MM.1S (cell line): ENCODE measurements at regions not wholly inside any gene's neighbourhood (a gene's known extent, or its start where the extent isn't known, plus 50 kb on each side); places are given as distances from the start of the nearest gene placed in this dataset.
"Not testable (repeated sequence)": the region's sequence is repeated elsewhere in the genome, so short reads cannot be mapped to it uniquely, and the experiment has no call there.

ENCODE experiments used
- DNase-seq: peaks from one replicate; pipeline ENCODE4 v3.0.0-alpha.2; 2015
- H2AFZ ChIP-seq: fragments of 300-600 bp; sonication (generic); 2 replicates; pipeline ENCODE4 v1.6.0; 2016; ENCODE audit warnings: antibody characterized with exemption, low read length
- H3F3A ChIP-seq: fragments of 300-600 bp; sonication (generic); 2 replicates; pipeline ENCODE4 v1.6.1; 2016; ENCODE audit warnings: mild to moderate bottlenecking, antibody characterized with exemption, low read length, moderate library complexity, mixed read lengths; ENCODE audit not compliant: insufficient read depth
- H3K27ac ChIP-seq: fragments of 300-600 bp; sonication (generic); 2 replicates; pipeline ENCODE4 v1.5.1; 2016; ENCODE audit warnings: mild to moderate bottlenecking, low read length
- H3K27me3 ChIP-seq: fragments of 300-600 bp; sonication (generic); replicated peaks from 2 replicates; pipeline ENCODE4 v1.6.0; 2016; ENCODE audit warnings: low read length; ENCODE audit not compliant: insufficient read depth
- H3K36me3 ChIP-seq: fragments of 300-600 bp; sonication (generic); replicated peaks from 2 replicates; pipeline ENCODE4 v1.6.1; 2016; ENCODE audit warnings: mild to moderate bottlenecking, low read length, mixed read lengths; ENCODE audit not compliant: insufficient read depth
- H3K4me1 ChIP-seq: fragments of 300-600 bp; sonication (generic); 2 replicates; pipeline ENCODE4 v1.6.1; 2016; ENCODE audit warnings: low read length, mixed read lengths
- H3K4me2 ChIP-seq: fragments of 300-600 bp; sonication (generic); 2 replicates; pipeline ENCODE4 v1.6.0; 2016; ENCODE audit warnings: low read depth, low read length
- H3K4me3 ChIP-seq: fragments of 300-600 bp; sonication (generic); 2 replicates; pipeline ENCODE4 v1.5.1; 2016; ENCODE audit warnings: low read length, mixed read lengths
- H3K79me2 ChIP-seq: fragments of 300-600 bp; sonication (generic); 2 replicates; pipeline ENCODE4 v1.6.1; 2016; ENCODE audit warnings: mixed run types, low read length, mixed read lengths
- H3K9ac ChIP-seq: fragments of 300-600 bp; sonication (generic); 2 replicates; pipeline ENCODE4 v1.6.1; 2016; ENCODE audit warnings: low read length, mixed read lengths
- H3K9me2 ChIP-seq: fragments of 300-600 bp; sonication (generic); replicated peaks from 2 replicates; pipeline ENCODE4 v1.6.1; 2016; ENCODE audit warnings: mild to moderate bottlenecking, low read length, mixed read lengths; ENCODE audit not compliant: insufficient read depth
- H3K9me3 ChIP-seq: fragments of 300-600 bp; sonication (generic); replicated peaks from 2 replicates; pipeline ENCODE4 v1.6.1; 2016; ENCODE audit warnings: mild to moderate bottlenecking, low read length, mixed read lengths; ENCODE audit not compliant: insufficient read depth
- H4K20me1 ChIP-seq: fragments of 300-600 bp; sonication (generic); 2 replicates; pipeline ENCODE4 v1.6.1; 2016; ENCODE audit warnings: mild to moderate bottlenecking, low read length, moderate library complexity, mixed read lengths; ENCODE audit not compliant: insufficient read depth
- EZH2 ChIP-seq: fragments of 300-600 bp; sonication (generic); optimal IDR thresholded peaks from 2 replicates; pipeline ENCODE3; 2017; ENCODE audit warnings: low read depth, mild to moderate bottlenecking, antibody characterized with exemption, low read length, mixed read lengths
- EZH2phosphoT487 ChIP-seq: fragments of 300-600 bp; sonication (generic); IDR thresholded peaks from 2 replicates; pipeline ENCODE4 v1.6.1; 2018; ENCODE audit warnings: antibody characterized with exemption, low read length
- TF ChIP-seq, protein P1 (sequence below): fragments of 300-600 bp; sonication (generic); IDR thresholded peaks from 2 replicates; pipeline ENCODE4 v1.5.1; 2016; ENCODE audit warnings: antibody characterized with exemption, low read length, mixed read lengths

DNA sequence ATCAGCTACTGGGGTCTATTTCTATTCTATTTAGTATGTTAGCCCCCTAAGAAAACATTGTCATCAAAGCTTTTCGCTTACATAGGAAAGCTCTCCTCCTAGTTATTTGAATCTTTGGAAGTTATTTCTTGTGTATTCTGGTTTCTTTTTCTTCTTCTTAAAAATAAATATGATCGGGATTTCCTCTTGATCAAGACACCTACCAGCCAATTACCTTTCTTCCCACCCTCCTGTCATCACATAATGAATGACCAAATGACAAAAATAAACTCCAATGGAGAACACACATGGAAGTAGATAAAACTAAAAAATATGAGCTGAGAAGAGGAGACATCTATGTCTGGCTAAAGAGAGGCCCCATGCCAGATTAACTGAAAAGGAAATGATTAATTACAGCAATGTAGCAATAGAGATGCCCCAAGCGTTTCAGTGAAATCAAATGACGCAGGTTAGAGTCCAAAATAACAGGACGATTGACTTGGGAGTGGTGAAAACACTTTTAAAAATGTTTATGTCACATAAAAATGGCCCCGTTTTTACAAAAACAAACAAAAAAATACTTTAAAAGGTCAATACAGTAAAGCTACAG, 59.5 kb upstream of the PCSK1 start:
- Histone ChIP-seq H3K36me3 (no peaks in the 10 kb centered on the region), H3K79me2 (no peaks in the 10 kb centered on the region), H3F3A (no peaks in the 10 kb centered on the region), H3K27me3 (no peaks in the 10 kb centered on the region), H4K20me1 (no peaks in the 10 kb centered on the region), H3K4me1 (no peaks in the 10 kb centered on the region), H3K9ac (no peak overlapping the region), H3K9me2 (no peaks in the 10 kb centered on the region), H3K4me3 (no peak overlapping the region), H2AFZ (no peak overlapping the region), H3K9me3 (no peaks in the 10 kb centered on the region), H3K27ac (no peak overlapping the region), H3K4me2 (no peak overlapping the region)
- TF ChIP-seq EZH2 (no peak), EZH2phosphoT487 (no peak)
- TF ChIP-seq, protein P1, sequence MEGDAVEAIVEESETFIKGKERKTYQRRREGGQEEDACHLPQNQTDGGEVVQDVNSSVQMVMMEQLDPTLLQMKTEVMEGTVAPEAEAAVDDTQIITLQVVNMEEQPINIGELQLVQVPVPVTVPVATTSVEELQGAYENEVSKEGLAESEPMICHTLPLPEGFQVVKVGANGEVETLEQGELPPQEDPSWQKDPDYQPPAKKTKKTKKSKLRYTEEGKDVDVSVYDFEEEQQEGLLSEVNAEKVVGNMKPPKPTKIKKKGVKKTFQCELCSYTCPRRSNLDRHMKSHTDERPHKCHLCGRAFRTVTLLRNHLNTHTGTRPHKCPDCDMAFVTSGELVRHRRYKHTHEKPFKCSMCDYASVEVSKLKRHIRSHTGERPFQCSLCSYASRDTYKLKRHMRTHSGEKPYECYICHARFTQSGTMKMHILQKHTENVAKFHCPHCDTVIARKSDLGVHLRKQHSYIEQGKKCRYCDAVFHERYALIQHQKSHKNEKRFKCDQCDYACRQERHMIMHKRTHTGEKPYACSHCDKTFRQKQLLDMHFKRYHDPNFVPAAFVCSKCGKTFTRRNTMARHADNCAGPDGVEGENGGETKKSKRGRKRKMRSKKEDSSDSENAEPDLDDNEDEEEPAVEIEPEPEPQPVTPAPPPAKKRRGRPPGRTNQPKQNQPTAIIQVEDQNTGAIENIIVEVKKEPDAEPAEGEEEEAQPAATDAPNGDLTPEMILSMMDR: no peak
- no peak for DNase-seq

DNA sequence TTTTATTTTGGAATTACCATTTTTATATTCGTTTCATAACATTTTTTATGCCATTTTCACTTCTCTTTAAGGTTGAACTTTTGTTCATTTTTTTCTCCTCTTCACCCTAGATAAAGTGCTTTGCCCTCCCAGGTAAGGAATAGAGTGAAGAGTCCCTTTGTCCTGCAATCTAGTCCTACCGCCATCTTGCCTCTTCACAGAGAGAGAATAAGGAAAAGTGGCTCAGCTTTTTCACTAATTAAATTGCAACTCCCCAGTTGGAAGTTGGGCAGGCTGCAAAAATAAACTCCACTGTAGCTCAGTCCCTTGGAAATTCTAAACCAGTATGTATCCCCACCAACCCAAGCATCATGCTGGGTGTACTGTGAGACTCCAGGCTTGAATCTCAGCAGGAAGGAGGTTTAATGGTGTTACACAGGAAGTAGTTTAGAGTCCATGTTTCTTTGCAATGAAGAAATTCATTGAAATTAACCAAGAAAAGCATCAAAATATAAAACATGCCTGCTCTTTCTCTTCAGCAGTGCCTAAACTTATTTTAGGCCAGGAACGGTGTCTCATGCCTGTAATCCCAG, 60.3 kb upstream of the PCSK1 start:
- Histone ChIP-seq H3K4me2 (no peak overlapping the region), H3K9ac (no peak overlapping the region), H3K27me3 (no peaks in the 10 kb centered on the region), H3K9me3 (no peaks in the 10 kb centered on the region), H3K36me3 (no peaks in the 10 kb centered on the region), H3K9me2 (no peaks in the 10 kb centered on the region), H3K4me1 (no peaks in the 10 kb centered on the region), H3K4me3 (no peak overlapping the region), H4K20me1 (no peaks in the 10 kb centered on the region), H3F3A (no peaks in the 10 kb centered on the region), H3K79me2 (no peaks in the 10 kb centered on the region), H3K27ac (no peak overlapping the region), H2AFZ (no peak overlapping the region)
- TF ChIP-seq EZH2phosphoT487 (no peak), EZH2 (no peak)
- TF ChIP-seq, protein P1: no peak
- no peak for DNase-seq

DNA sequence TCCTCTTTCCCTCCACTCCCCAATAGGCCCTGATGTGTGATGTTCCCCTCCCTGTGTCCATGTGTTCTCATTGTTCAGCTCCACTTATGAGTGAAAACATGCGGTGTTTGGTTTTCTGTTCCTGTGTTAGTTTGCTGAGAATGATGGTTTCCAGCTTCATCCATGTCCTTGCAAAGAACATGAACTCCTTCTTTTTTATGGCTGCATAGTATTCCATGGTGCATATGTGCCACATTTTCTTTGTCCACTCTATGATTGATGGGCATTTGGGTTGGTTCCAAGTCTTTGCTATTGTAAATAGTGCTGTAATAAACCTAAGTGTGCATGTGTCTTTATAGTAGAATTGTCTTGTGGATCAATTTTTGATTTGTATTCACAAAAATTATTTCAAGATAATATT, 62.4 kb upstream of the PCSK1 start:
- not testable (repeated sequence) for H3K27ac ChIP-seq, H2AFZ ChIP-seq, H3K9me2 ChIP-seq, H4K20me1 ChIP-seq, H3F3A ChIP-seq, DNase-seq, H3K79me2 ChIP-seq, H3K27me3 ChIP-seq, H3K4me2 ChIP-seq, H3K4me3 ChIP-seq, H3K9ac ChIP-seq, H3K36me3 ChIP-seq, H3K4me1 ChIP-seq, H3K9me3 ChIP-seq

DNA sequence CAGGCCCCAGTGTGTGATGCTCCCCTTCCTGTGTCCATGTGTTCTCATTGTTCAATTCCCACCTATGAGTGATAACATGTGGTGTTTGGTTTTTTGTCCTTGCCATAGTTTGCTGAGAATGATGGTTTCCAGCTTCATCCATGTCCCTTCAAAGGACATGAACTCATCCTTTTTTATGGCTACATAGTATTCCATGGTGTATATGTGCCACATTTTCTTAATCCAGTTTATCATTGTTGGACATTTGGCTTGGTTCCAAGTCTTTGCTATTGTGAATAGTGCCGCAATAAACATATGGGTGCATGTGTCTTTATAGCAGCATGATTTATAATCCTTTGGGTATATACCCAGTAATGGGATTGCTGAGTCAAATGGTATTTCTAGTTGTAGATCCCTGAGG, 64.0 kb upstream of the PCSK1 start:
- H3K4me1 ChIP-seq, H3K27ac ChIP-seq, DNase-seq, H3F3A ChIP-seq, H3K36me3 ChIP-seq, H3K79me2 ChIP-seq, H3K9me2 ChIP-seq, H3K9me3 ChIP-seq, H3K27me3 ChIP-seq, H3K4me2 ChIP-seq, H2AFZ ChIP-seq, H4K20me1 ChIP-seq, H3K9ac ChIP-seq, H3K4me3 ChIP-seq: not testable (repeated sequence)
